IPS-18a (cell line): ENCODE measurements at regions not wholly inside any gene's neighbourhood (a gene's known extent, or its start where the extent isn't known, plus 50 kb on each side); places are given as distances from the start of the nearest gene placed in this dataset.
"Not testable (repeated sequence)": the region's sequence is repeated elsewhere in the genome, so short reads cannot be mapped to it uniquely, and the experiment has no call there.

Experiments
- H3K27ac ChIP-seq: one replicate; pipeline ENCODE4 v1.5.1; 2013; ENCODE audit warnings: low read length
- H3K27me3 ChIP-seq: one replicate; pipeline ENCODE4 v1.6.1; 2013; ENCODE audit warnings: mild to moderate bottlenecking, low read length; ENCODE audit not compliant: control insufficient read depth, insufficient read depth
- H3K36me3 ChIP-seq: one replicate; pipeline ENCODE4 v1.6.1; 2013; ENCODE audit warnings: low read depth, low read length; ENCODE audit not compliant: control insufficient read depth
- H3K4me1 ChIP-seq: one replicate; pipeline ENCODE4 v1.6.1; 2013; ENCODE audit warnings: low read depth, low read length; ENCODE audit not compliant: control insufficient read depth
- H3K4me3 ChIP-seq: one replicate; pipeline ENCODE4 v1.5.1; 2013; ENCODE audit warnings: low read length
- H3K9ac ChIP-seq: one replicate; pipeline ENCODE4 v1.6.1; 2013; ENCODE audit warnings: mild to moderate bottlenecking, low read length, moderate library complexity
- H3K9me3 ChIP-seq: one replicate; pipeline ENCODE4 v1.6.1; 2013; ENCODE audit warnings: low read depth, low read length; ENCODE audit not compliant: control insufficient read depth

DNA sequence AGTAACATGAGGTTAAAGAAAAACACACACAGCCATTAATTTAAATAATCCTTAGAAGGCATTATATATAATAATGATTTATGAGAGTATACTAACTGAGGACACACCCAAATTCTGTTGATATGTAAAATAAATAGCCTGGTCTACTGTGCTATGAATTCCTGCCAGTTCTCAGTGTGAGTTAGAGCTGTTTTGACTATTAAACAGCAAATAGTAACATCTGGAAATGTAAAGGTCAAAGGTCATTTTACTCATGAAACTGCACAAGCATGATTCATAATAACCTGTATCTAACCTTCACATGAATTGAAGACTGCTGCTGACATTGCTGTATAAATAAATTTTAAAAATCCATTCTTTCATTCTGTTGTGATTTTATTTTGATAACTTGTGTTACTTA lies 966.7 kb downstream of the SLC6A15 start:
- H3K4me3 ChIP-seq, result no peak overlapping the region
- H3K36me3 ChIP-seq, result no peaks in the 10 kb centered on the region
- no peaks in the 10 kb centered on the region for H3K27me3 ChIP-seq
- H3K9ac ChIP-seq, result no peak overlapping the region
- no peak overlapping the region for H3K27ac ChIP-seq
- peaks cover 3% of the 10 kb centered on the region for H3K4me1 ChIP-seq
- H3K9me3 ChIP-seq, result no peaks in the 10 kb centered on the region

DNA sequence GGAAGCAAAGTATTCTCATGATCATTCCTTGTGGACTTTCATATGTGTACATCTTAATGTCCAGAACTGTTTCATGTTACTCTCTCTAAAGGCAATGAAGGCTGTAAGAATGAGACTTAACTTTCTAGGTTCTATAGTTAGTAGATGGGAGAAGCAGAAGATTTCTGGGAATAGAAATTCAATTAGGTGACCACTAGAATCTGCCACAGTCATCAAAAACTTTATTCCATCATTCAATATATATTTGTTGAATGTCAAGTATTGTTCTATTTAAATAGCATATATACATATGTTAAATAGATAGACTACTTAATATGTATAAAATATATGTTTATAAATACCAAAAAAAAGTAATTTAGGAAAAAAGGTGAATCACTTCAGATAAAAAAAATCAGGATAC lies 972.9 kb downstream of the SLC6A15 start:
- H3K27me3 ChIP-seq, result no peaks in the 10 kb centered on the region
- no peaks in the 10 kb centered on the region for H3K9me3 ChIP-seq

DNA sequence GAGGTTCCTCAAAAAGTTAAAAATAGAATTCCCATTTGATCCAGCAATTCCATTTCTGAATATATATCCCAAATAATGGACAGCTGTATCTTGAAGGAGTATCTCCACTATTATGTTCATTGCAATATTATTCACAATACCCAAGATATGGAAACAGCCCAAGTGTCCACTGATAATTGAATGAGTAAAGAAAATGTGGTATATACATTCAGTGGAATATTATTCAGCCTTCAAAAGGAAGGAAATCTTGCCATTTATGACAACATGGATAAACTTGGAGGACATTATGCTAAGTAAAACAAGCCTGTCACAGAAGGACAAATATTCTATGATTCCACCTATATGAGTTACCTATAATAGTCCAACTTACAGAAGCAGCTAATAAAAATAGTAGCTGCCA lies 979.0 kb downstream of the SLC6A15 start:
- H3K27me3 ChIP-seq, result no peaks in the 10 kb centered on the region
- H3K9me3 ChIP-seq, result peaks cover 4% of the 10 kb centered on the region
- no peaks in the 10 kb centered on the region for H3K4me1 ChIP-seq
- no peak overlapping the region for H3K27ac ChIP-seq
- no peak overlapping the region for H3K9ac ChIP-seq
- no peak overlapping the region for H3K4me3 ChIP-seq
- no peaks in the 10 kb centered on the region for H3K36me3 ChIP-seq

More for the DNA sequence above, 972.9 kb downstream of the SLC6A15 start:
- Histone ChIP-seq H3K4me3 (no peak overlapping the region), H3K36me3 (no peaks in the 10 kb centered on the region), H3K9ac (no peak overlapping the region), H3K4me1 (no peaks in the 10 kb centered on the region), H3K27ac (no peak overlapping the region)

DNA sequence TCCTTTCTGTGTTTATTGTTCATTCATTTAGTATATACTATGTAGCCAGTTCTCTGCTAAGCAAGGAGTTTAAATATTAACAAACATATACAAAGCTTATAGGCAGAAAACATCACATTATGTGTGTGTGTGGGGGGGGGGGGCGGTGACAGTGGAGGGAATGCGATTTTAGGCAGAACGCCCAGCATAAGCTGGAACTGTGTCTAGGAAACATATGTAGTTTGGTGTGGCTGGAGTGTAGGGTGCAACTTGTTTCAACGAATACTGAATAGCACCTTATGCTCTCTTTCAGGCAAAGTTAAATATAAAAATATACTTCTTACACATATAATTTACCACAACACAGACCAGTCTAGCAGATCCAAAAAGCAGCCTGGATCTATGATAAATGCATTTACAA lies 980.6 kb downstream of the SLC6A15 start:
- Histone ChIP-seq H3K27me3 (no peaks in the 10 kb centered on the region), H3K4me3 (no peak overlapping the region), H3K9ac (no peak overlapping the region), H3K9me3 (peaks cover 4% of the 10 kb centered on the region), H3K36me3 (no peaks in the 10 kb centered on the region), H3K27ac (no peak overlapping the region), H3K4me1 (no peaks in the 10 kb centered on the region)

DNA sequence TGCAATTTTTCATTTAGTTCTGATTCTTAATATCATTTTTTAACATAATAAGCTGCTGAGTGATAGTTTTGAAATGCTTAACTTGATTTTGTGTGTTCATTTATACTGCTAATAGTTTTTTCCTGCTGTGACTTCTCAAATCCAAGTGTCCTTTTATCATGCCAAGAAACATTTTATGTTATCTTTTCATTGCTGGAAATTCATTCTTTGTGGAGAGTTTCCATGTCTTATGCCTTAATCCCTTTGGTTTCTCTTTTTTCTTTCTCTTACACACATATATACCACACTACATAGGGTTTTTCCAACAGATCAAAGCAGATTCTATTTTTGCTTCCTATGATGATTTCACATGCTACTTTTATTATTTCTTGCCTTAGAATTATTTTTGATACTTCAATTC lies 981.1 kb downstream of the SLC6A15 start:
- H3K4me3 ChIP-seq, result no peak overlapping the region
- H3K9me3 ChIP-seq, result peaks cover 4% of the 10 kb centered on the region
- H3K4me1 ChIP-seq, result no peaks in the 10 kb centered on the region
- no peaks in the 10 kb centered on the region for H3K36me3 ChIP-seq
- H3K27me3 ChIP-seq, result no peaks in the 10 kb centered on the region
- no peak overlapping the region for H3K9ac ChIP-seq
- no peak overlapping the region for H3K27ac ChIP-seq

DNA sequence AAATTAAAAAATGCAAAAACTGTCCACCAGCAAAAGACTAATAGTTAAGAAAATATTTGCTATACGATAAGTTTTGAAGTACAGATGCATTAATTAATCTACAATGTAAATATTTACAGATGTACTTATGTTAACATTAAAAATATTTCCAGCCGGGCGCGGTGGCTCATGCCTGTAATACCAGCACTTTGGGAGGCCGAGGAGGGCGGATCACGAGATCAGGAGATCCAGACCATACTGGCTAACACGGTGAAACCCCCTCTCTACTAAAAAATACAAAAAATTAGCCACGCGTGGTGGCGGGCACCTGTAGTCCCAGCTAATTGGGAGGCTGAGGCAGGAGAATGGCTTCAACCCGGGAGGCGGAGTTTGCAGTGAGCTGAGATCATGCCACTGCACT lies 982.8 kb downstream of the SLC6A15 start:
- H3K27me3 ChIP-seq, H3K9ac ChIP-seq, H3K9me3 ChIP-seq, H3K36me3 ChIP-seq, H3K4me3 ChIP-seq, H3K4me1 ChIP-seq, H3K27ac ChIP-seq: not testable (repeated sequence)

DNA sequence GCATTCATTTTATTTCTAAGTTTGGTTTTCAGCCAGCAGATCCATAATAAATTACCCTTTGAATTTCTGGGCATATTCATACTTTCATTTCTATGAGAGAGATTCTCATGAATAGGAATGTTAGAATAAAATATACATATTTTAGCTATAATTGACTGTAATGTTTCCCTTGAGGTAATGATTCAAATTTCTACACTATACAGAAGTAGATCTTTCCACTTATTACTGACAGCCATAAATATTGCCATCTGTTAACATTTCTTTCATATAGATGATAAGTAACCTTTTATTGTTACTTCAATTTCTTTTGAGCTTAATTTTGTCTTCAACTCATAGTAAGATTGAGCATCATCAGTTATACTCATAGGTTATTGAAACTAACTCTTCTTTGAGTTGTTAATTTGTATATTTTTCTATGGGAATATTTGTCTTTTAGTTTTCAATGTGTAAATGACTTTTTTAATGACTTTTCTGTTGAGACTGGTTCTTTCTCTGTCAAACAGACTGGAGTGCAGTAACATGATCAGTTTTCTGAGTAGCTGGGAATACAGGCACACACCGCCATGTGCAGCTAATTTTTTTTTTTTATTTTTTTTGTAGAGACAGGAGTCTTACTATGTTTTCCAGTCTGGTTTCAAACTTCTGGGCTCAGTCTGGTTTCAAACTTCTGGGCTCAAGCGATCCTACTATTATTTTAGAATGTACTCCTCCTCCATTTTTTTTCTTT lies 991.6 kb downstream of the SLC6A15 start:
- no peaks in the 10 kb centered on the region for H3K4me1 ChIP-seq
- no peak overlapping the region for H3K9ac ChIP-seq
- H3K27ac ChIP-seq, result no peak overlapping the region
- H3K36me3 ChIP-seq, result no peaks in the 10 kb centered on the region
- H3K4me3 ChIP-seq, result no peak overlapping the region
- H3K27me3 ChIP-seq, result no peaks in the 10 kb centered on the region
- no peaks in the 10 kb centered on the region for H3K9me3 ChIP-seq

DNA sequence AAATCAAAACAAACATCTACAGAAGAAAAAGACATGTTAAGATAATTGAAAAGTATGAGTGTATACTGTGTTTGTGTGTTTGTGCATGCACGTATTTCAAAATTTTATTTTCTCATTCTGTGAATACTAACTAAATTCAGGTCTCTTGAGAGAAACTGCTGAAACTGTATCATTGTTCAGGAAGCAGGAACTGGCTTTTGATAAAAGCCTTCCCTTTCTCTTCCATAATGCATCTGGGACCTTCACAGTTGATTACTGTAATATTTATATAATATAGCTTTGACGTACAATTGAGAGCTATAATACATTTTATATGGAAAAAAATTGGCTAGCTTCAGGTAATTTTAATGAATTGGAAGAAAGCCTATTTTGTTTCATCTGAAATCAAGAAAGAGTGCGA lies 993.5 kb downstream of the SLC6A15 start:
- Histone ChIP-seq H3K36me3 (no peaks in the 10 kb centered on the region), H3K4me3 (no peak overlapping the region), H3K4me1 (no peaks in the 10 kb centered on the region), H3K27ac (no peak overlapping the region), H3K9ac (no peak overlapping the region), H3K9me3 (no peaks in the 10 kb centered on the region), H3K27me3 (no peaks in the 10 kb centered on the region)

DNA sequence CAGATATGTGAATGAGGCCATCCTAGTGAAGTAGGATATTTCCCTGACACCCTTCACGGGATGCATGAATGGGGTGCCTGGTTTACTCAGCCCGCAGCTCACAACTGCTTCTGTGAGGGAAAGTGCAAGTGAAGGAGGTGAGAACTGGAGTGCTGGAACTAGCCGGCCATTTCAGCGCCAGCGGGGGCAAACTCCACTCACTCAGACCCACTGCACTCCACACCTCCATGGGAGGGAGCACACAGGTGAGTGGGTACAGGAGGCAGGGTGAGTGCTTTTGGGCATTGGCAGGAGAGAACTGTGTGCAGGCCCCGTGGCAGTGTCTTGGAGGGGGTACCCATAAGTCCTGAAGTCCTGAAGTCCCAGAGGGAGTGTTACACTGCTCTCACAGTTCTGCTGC lies 1008.4 kb downstream of the SLC6A15 start:
- no peaks in the 10 kb centered on the region for H3K27me3 ChIP-seq
- no peak overlapping the region for H3K27ac ChIP-seq
- no peak overlapping the region for H3K4me3 ChIP-seq
- H3K4me1 ChIP-seq, result no peaks in the 10 kb centered on the region
- H3K9me3 ChIP-seq, result no peaks in the 10 kb centered on the region
- H3K9ac ChIP-seq, result no peak overlapping the region
- H3K36me3 ChIP-seq, result no peaks in the 10 kb centered on the region

DNA sequence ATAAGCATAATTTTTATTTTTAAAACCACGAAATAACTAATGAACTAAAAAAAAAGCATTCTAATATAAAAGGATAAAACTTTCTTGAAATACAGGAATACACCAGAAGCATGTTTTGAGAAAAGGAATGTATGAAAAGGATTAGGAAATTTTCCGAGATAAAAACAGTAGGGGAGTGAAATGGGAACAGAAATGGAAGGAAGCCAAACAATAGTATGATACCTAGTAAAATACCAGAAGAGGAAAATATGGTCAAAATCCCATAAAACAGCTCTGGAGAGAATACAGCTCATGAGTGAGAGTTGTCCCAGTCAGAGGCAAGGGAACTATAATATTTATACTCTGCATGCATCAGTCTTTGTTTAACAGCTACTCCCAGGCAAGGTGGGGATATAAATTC lies 1016.2 kb downstream of the SLC6A15 start:
- Histone ChIP-seq H3K27me3 (no peaks in the 10 kb centered on the region), H3K4me1 (no peaks in the 10 kb centered on the region), H3K9ac (no peak overlapping the region), H3K36me3 (no peaks in the 10 kb centered on the region), H3K9me3 (no peaks in the 10 kb centered on the region), H3K27ac (no peak overlapping the region), H3K4me3 (no peak overlapping the region)

DNA sequence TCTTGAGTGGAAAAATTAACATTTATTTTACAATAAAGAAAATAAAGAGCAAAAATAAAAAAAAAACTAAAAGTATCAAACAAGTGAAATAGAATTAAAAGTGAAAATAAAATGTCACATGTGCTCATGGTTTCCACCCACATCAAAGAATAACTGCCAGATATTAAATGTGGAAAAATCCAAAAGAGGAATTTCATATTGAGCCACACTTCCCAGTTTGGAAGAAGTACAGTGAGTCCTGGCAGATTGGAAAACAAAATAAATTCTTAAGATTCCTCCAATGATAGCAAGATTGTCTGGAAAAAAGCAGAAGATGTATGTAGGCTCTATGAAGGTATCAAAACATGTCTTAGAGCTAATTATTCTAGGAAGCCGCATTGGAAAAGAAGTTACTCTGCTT lies 1019.5 kb downstream of the SLC6A15 start:
- Histone ChIP-seq H3K27me3 (no peaks in the 10 kb centered on the region), H3K4me3 (no peak overlapping the region), H3K4me1 (no peaks in the 10 kb centered on the region), H3K9ac (no peak overlapping the region), H3K27ac (no peak overlapping the region), H3K36me3 (no peaks in the 10 kb centered on the region), H3K9me3 (no peaks in the 10 kb centered on the region)

DNA sequence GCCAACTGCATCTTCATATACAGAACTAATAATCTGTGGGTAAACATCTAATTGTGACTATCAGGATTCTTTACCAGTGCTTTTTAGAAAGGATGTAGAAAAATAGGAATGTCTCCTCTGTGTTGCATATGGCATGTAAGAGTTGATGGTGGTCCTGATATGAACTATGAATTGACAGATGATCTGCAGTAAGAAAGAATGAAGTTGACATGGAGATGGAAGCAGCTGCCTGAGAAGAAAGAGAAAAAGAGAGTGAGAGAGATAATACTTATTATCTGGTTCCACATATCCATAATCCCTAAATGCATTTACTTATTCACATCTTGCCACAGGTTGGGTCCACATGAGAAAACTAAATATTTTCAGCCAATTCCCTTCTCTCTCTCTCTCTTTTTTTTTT lies 1022.9 kb downstream of the SLC6A15 start:
- no peaks in the 10 kb centered on the region for H3K36me3 ChIP-seq
- no peaks in the 10 kb centered on the region for H3K27me3 ChIP-seq
- H3K4me3 ChIP-seq, result no peak overlapping the region
- no peak overlapping the region for H3K9ac ChIP-seq
- no peaks in the 10 kb centered on the region for H3K9me3 ChIP-seq
- no peaks in the 10 kb centered on the region for H3K4me1 ChIP-seq
- no peak overlapping the region for H3K27ac ChIP-seq
